ENCODE measurements at regions not wholly inside any gene's neighbourhood (a gene's known extent, or its start where the extent isn't known, plus 50 kb on each side); places are given as distances from the start of the nearest gene placed in this dataset.

DNA sequence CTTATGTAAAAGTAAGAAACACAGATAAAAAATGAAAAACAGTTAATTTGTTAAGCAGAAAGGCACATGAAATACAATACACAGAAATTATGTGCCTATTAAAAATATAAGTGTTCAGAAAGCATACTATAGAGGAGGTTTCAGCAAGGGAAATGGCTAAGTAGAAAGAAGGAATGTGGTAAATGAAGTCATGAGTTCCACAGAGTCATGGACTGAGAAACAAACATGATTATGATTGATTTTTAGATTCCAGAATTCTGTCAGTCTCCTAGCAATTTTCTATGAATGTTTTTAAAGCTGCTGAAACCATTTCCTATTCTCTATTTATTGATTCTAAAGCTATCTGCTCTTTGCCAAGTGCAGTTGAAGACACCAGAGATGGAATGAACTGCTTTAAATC, 1398.4 kb downstream of the ARAP2 start:
- TF ChIP-seq, protein P1, sequence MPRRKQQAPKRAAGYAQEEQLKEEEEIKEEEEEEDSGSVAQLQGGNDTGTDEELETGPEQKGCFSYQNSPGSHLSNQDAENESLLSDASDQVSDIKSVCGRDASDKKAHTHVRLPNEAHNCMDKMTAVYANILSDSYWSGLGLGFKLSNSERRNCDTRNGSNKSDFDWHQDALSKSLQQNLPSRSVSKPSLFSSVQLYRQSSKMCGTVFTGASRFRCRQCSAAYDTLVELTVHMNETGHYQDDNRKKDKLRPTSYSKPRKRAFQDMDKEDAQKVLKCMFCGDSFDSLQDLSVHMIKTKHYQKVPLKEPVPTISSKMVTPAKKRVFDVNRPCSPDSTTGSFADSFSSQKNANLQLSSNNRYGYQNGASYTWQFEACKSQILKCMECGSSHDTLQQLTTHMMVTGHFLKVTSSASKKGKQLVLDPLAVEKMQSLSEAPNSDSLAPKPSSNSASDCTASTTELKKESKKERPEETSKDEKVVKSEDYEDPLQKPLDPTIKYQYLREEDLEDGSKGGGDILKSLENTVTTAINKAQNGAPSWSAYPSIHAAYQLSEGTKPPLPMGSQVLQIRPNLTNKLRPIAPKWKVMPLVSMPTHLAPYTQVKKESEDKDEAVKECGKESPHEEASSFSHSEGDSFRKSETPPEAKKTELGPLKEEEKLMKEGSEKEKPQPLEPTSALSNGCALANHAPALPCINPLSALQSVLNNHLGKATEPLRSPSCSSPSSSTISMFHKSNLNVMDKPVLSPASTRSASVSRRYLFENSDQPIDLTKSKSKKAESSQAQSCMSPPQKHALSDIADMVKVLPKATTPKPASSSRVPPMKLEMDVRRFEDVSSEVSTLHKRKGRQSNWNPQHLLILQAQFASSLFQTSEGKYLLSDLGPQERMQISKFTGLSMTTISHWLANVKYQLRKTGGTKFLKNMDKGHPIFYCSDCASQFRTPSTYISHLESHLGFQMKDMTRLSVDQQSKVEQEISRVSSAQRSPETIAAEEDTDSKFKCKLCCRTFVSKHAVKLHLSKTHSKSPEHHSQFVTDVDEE (CRISPR knock-in tag; IDR thresholded peaks at IDR 0.05): no peak
- TF ChIP-seq, protein P2, sequence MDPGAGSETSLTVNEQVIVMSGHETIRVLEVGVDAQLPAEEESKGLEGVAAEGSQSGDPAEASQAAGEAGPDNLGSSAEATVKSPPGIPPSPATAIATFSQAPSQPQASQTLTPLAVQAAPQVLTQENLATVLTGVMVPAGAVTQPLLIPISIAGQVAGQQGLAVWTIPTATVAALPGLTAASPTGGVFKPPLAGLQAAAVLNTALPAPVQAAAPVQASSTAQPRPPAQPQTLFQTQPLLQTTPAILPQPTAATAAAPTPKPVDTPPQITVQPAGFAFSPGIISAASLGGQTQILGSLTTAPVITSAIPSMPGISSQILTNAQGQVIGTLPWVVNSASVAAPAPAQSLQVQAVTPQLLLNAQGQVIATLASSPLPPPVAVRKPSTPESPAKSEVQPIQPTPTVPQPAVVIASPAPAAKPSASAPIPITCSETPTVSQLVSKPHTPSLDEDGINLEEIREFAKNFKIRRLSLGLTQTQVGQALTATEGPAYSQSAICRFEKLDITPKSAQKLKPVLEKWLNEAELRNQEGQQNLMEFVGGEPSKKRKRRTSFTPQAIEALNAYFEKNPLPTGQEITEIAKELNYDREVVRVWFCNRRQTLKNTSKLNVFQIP (CRISPR knock-in tag; IDR thresholded peaks at IDR 0.05; ENCODE audit: borderline replicate concordance, low read depth): no peak
- TF ChIP-seq TOX (CRISPR knock-in tag; IDR thresholded peaks at IDR 0.05; ENCODE audit: borderline replicate concordance) (no peak), ISL1 (CRISPR knock-in tag; IDR thresholded peaks at IDR 0.05) (no peak), TCF4 (CRISPR knock-in tag; IDR thresholded peaks at IDR 0.05; ENCODE audit: borderline replicate concordance) (no peak), GLIS3 (CRISPR knock-in tag; IDR thresholded peaks at IDR 0.05) (no peak), CSDC2 (CRISPR knock-in tag; IDR thresholded peaks at IDR 0.05) (no peak), ZNF565 (CRISPR knock-in tag; conservative IDR thresholded peaks at IDR 0.05; ENCODE audit: low read depth) (no peak), ARNTL (CRISPR knock-in tag; IDR thresholded peaks at IDR 0.05; ENCODE audit: borderline replicate concordance, low read depth) (no peak), ESRRG (CRISPR knock-in tag; IDR thresholded peaks at IDR 0.05) (no peak), ZFP30 (CRISPR knock-in tag; IDR thresholded peaks at IDR 0.05) (no peak), PPARA (CRISPR knock-in tag; IDR thresholded peaks at IDR 0.05; ENCODE audit: borderline replicate concordance) (no peak), ZFP3 (CRISPR knock-in tag; IDR thresholded peaks at IDR 0.05) (no peak), ZC3H10 (CRISPR knock-in tag; IDR thresholded peaks at IDR 0.05) (no peak), SNAI2 (CRISPR knock-in tag; IDR thresholded peaks at IDR 0.05) (no peak)
- TF ChIP-seq, protein P3, sequence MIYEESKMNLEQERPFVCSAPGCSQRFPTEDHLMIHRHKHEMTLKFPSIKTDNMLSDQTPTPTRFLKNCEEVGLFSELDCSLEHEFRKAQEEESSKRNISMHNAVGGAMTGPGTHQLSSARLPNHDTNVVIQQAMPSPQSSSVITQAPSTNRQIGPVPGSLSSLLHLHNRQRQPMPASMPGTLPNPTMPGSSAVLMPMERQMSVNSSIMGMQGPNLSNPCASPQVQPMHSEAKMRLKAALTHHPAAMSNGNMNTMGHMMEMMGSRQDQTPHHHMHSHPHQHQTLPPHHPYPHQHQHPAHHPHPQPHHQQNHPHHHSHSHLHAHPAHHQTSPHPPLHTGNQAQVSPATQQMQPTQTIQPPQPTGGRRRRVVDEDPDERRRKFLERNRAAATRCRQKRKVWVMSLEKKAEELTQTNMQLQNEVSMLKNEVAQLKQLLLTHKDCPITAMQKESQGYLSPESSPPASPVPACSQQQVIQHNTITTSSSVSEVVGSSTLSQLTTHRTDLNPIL (CRISPR knock-in tag; IDR thresholded peaks at IDR 0.05; ENCODE audit: low read depth): no peak
- TF ChIP-seq, protein P4, sequence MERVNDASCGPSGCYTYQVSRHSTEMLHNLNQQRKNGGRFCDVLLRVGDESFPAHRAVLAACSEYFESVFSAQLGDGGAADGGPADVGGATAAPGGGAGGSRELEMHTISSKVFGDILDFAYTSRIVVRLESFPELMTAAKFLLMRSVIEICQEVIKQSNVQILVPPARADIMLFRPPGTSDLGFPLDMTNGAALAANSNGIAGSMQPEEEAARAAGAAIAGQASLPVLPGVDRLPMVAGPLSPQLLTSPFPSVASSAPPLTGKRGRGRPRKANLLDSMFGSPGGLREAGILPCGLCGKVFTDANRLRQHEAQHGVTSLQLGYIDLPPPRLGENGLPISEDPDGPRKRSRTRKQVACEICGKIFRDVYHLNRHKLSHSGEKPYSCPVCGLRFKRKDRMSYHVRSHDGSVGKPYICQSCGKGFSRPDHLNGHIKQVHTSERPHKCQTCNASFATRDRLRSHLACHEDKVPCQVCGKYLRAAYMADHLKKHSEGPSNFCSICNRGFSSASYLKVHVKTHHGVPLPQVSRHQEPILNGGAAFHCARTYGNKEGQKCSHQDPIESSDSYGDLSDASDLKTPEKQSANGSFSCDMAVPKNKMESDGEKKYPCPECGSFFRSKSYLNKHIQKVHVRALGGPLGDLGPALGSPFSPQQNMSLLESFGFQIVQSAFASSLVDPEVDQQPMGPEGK (CRISPR knock-in tag; IDR thresholded peaks at IDR 0.05; ENCODE audit: borderline replicate concordance): no peak
- no peak for ATAC-seq

DNA sequence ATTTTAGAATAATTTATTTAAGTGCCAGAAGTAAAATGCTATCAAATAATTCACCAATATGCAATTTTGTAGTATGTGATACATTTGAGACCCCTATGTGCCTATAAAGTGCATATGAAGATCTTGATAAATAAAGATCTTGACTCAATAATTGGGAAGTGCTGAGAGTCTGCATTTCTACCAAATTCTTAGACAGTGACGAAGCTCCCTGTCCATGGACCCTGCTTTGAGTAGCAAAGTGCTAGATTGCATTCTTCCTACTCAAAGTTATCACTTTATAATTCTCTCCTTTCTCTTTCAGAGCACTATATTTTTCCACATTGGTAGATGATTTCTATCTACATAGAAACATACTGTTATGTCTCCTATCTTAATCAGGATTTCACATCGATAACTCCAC, 1393.9 kb downstream of the ARAP2 start:
- TF ChIP-seq OSR1 (CRISPR knock-in tag; IDR thresholded peaks at IDR 0.05): no peak
- no peak for TF ChIP-seq ZFP3 (CRISPR knock-in tag; IDR thresholded peaks at IDR 0.05)
- TF ChIP-seq PPARA (CRISPR knock-in tag; IDR thresholded peaks at IDR 0.05; ENCODE audit: borderline replicate concordance): no peak
- no peak for TF ChIP-seq ZNF565 (CRISPR knock-in tag; conservative IDR thresholded peaks at IDR 0.05; ENCODE audit: low read depth)
- TF ChIP-seq ZNF70 (CRISPR knock-in tag; IDR thresholded peaks at IDR 0.05): no peak
- TF ChIP-seq ZNF8 (CRISPR knock-in tag; IDR thresholded peaks at IDR 0.05): no peak
- TF ChIP-seq, protein P5, sequence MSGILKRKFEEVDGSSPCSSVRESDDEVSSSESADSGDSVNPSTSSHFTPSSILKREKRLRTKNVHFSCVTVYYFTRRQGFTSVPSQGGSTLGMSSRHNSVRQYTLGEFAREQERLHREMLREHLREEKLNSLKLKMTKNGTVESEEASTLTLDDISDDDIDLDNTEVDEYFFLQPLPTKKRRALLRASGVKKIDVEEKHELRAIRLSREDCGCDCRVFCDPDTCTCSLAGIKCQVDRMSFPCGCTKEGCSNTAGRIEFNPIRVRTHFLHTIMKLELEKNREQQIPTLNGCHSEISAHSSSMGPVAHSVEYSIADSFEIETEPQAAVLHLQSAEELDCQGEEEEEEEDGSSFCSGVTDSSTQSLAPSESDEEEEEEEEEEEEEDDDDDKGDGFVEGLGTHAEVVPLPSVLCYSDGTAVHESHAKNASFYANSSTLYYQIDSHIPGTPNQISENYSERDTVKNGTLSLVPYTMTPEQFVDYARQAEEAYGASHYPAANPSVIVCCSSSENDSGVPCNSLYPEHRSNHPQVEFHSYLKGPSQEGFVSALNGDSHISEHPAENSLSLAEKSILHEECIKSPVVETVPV (CRISPR knock-in tag; IDR thresholded peaks at IDR 0.05): no peak
- TF ChIP-seq, protein P1 (CRISPR knock-in tag; IDR thresholded peaks at IDR 0.05): no peak
- TF ChIP-seq, protein P3 (CRISPR knock-in tag; IDR thresholded peaks at IDR 0.05; ENCODE audit: low read depth): no peak
- TF ChIP-seq ZFP30 (CRISPR knock-in tag; IDR thresholded peaks at IDR 0.05): no peak
- TF ChIP-seq ISL1 (CRISPR knock-in tag; IDR thresholded peaks at IDR 0.05): no peak
- TF ChIP-seq ARNTL (CRISPR knock-in tag; IDR thresholded peaks at IDR 0.05; ENCODE audit: borderline replicate concordance, low read depth): no peak
- TF ChIP-seq SNAI2 (CRISPR knock-in tag; IDR thresholded peaks at IDR 0.05): no peak
- no peak for TF ChIP-seq TOX (CRISPR knock-in tag; IDR thresholded peaks at IDR 0.05; ENCODE audit: borderline replicate concordance)
- TF ChIP-seq TCF4 (CRISPR knock-in tag; IDR thresholded peaks at IDR 0.05; ENCODE audit: borderline replicate concordance): no peak
- TF ChIP-seq, protein P2 (CRISPR knock-in tag; IDR thresholded peaks at IDR 0.05; ENCODE audit: borderline replicate concordance, low read depth): no peak
- TF ChIP-seq BACH2 (CRISPR knock-in tag; IDR thresholded peaks at IDR 0.05; ENCODE audit: borderline replicate concordance): no peak
- TF ChIP-seq RARB (CRISPR knock-in tag; IDR thresholded peaks at IDR 0.05): no peak
- ATAC-seq: no peak

Data from SK-N-SH treated with all-trans-retinoic acid at 6 μM for 48 hours (cell line).